Renal cortical epithelial cell (primary cell): ENCODE measurements at regions not wholly inside any gene's neighbourhood (a gene's known extent, or its start where the extent isn't known, plus 50 kb on each side); places are given as distances from the start of the nearest gene placed in this dataset.
"Not testable (repeated sequence)": the region's sequence is repeated elsewhere in the genome, so short reads cannot be mapped to it uniquely, and the experiment has no call there.

Experiments
- DNase-seq: peaks from one replicate; pipeline ENCODE4 v3.0.0-alpha.2; 2011; ENCODE audit warnings: low read depth

DNA sequence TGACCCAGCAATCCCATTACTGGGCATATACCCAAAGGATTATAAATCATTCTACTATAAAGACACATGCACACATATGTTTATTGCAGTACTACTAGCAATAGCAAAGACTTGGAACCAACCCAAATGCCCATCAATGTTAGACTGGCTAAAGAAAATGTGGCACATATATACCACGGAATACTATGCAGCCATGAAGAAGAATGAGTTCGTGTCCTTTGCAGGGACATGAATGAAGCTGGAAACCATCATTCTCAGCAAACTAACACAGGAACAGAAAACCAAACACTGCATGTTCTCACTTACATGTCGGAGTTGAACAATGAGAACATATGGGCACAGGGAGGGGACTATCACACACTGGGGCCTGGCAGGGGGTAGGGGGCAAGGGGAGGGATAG is 183.0 kb downstream of the HACE1 start:
- DNase-seq = not testable (repeated sequence)

DNA sequence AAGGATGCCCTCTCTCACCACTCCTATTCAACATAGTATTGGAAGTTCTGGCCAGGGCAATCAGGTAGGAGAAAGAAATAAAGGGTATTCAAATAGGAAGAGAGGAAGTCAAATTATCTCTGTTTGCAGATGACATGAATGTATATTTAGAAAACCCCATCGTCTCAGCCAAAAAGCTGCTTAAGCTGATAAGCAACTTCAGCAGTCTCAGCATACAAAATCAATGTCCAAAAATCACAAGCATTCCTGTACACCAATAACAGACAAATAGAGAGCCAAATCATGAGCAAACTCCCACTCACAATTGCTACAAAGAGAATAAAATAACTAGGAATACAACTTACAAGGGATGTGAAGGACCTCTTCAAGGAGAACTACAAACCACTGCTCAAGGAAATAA is 184.6 kb downstream of the HACE1 start:
- DNase-seq = not testable (repeated sequence)

DNA sequence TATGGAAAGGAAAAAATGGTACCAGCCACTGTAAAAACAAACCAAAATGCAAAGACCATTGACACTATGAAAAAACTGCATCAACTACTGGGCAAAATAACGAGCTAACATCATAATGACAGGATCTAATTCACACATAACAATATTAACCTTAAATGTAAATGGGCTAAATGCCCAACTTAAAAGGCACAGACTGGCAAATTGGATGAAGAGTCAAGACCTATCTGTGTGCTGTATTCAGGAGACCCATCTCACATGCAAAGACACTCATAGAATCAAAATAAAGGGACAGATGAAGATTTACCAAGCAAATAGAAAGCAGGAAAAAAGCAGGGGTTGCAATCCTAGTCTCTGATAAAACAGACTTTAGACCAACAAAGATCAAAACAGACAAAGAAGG is 186.6 kb downstream of the HACE1 start:
- not testable (repeated sequence) for DNase-seq

DNA sequence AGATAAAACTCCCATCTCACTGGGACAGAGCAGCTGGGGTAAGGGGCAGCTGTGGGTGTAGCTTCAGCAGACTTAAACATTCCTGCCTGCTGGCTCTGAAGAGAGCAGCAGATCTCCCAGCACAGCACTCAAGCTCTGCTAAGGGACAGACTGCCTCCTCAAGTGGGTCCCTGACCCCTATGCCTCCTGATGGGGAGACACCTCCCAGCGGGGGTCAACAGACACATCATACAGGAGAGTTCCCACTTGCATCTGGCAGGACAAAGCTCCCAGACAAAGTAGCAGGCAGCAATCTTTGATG is 188.2 kb downstream of the HACE1 start:
- not testable (repeated sequence) for DNase-seq

DNA sequence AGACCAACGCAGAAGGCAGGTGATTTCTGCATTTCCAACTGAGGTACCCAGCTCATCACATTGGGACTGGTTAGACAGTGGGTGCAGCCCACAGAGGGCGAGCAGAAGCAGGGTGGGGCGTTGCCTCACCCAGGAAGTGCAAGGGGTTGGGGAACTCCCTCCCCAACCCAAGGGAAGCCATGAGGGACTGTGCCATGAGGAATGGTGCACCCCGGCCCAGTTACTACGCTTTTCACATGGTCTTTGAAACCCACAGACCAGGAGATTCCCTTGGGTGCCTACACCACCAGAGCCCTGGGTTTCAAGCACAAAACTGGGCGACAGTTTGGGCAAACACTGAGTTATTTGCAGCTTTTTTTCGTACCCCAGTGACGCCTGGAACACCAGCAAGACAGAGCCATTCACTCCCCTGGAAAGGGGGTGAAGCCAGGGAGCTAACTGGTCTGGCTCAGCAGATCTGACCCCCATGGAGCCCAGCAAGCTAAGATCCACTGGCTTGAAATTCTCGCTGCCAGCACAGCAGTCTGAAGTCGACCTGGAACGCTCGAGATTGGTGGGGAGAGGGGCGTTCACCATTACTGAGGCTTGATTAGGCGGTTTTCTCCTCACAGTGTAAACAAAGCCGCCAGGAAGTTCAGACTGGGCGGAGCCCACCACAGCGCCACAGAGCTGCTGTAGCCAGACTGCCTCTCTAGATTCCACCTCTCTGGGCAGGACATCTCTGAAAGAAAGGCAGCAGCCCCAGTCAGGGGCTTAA is 188.7 kb downstream of the HACE1 start:
- DNase-seq = not testable (repeated sequence)

DNA sequence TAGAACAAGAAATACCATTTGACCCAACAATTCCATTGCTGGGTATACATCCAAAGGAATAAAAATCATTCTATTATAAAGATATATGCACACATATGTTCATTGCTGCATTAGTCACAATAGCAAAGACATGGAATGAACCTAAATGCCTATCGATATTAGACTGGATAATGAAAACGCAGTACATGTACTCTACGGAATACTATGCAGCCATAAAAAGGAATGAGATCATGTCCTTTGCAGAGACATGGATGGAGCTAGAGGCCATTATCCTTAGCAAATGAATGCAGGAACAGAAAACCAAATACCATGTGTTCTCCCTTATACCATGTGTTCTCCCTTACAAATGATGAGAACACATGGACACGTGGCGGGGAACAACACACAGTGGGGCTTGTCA is 190.2 kb downstream of the HACE1 start:
- no peak for DNase-seq

DNA sequence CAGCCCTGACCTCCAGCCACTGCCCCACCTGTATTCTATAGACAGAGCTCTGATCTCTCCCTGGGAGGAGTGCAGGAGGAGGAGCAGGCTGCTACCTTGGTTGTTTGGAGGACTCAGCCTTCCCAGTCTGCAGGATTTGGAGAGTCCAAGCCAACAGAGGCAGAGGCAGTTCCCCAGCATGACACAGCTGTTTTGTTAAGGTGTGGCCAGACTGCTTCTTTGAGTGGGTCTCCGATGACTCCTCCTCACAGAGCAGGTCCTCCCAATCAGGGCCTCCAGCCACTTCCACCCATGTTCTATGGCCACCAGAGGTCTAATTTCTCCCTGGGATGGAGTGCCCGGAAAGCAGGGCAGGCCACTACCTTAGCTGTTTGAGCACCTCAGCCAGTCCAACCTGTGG is 203.5 kb downstream of the HACE1 start:
- DNase-seq = no peak

DNA sequence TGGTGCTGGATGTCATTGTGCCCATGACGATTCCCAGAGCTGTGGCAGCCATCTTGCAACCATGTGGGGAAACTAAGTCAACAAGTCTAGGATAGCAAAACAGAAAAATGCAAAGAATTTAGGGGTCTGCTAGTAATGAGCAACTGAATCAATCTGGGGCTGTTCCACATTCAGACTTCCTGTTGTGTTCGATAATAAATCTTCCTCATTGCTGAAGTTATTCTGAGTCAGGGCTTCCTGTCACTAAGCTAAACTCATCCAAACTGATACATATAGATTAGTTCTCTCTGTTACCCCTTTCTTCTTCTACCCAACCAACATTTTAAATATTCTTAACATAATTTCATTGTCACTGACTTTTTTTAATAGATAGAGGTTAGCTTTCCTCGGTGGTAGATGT is 205.9 kb downstream of the HACE1 start:
- DNase-seq = no peak

DNA sequence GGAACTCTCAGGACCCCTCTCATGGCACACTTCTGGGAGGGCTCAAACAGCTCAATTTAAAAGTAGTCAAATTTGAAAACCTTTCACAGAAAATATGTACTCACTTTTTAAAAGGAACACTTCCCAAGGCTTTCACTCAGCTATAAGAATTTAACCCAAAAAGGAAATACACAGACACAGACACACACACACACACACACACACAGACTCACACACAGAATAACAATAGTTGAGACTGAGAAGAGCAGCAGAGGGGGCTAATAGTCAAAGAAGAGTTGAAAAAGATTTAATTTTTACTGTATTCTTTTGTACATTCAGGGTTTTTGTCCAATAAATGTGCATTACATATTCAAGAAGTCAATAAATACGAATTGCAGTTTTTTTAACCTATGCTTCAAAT is 211.4 kb downstream of the HACE1 start:
- DNase-seq = no peak

DNA sequence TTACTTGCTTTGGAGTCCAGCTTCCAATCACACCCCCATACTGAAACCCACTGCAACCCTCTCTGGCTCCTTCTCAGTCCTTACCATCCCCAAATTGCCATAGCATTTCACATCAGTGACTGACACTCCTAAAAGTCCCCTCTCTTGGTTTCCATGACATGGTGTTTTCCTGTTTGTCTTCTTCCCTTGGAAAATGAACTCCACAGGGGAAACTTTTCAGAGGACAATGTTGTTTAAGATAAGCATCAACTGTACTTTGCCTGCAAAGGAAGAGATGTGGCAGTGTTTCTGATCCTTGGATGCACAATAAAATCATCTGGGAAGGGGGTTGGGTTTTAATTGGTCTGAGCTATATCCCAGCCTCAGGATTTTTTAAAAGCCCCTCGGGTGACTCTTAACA is 214.9 kb downstream of the HACE1 start:
- DNase-seq = no peak

DNA sequence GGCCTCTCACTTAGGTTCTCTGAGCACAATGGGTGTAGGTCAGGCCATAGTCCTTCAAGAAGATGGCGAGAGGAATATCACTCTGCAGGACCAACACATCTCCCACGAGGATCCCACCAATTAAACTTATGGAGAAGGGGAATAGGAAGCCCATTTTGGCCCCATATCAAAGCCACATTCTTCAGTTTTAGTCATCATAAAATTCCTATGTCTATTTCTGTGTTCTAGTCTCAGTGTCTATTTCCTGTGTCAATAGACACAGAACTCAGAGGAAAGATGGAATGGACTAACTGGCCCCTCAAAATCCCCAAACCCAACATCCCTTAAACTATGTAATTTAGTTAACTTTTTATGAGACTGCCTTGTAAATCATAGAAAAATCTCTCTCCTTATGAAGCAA is 216.8 kb downstream of the HACE1 start:
- DNase-seq = no peak

DNA sequence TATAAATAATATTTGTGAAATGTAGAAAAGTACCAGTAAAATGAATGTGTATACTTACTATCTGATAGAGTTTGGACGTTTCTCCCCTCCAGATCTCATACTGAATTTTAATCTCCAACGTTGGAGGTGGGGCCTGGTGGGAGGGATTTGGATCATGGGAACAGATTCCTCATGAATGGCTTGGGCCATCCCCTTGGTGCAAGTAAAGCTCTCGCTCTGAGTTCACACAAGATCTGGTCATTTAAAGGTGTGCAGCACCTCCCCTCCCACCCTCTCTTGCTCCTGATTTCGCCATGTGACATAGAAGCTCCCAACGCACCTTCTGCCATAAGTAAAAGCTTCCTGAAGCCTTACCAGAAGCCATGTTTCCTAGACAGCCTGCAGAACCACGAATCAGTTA is 219.0 kb downstream of the HACE1 start:
- DNase-seq = no peak

DNA sequence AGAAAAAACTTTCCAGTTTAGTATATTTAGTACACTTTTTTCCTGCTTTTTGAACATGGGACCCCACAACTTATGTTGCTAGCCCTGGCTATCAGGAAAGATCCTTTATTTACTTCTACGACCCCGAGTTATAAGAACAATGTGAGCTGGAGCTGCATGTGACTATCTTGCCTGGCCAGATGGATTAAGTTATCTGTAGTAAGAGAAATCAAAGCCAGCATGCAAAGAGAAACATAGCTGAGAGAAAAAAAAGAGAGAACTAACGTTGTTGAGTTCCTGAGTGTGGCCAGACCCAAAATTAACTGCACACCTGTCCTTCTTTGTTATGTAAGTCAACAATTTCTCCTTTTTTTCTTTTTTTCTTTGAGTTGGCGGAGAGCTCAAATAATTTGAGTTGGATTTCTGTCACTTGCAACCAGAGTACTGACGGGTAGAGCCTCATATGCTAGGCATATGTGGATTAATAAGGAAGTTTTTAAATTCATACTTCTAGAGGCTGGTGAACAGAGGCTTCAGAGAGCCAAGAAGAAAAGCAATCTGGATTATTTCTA is 219.5 kb downstream of the HACE1 start:
- no peak for DNase-seq

DNA sequence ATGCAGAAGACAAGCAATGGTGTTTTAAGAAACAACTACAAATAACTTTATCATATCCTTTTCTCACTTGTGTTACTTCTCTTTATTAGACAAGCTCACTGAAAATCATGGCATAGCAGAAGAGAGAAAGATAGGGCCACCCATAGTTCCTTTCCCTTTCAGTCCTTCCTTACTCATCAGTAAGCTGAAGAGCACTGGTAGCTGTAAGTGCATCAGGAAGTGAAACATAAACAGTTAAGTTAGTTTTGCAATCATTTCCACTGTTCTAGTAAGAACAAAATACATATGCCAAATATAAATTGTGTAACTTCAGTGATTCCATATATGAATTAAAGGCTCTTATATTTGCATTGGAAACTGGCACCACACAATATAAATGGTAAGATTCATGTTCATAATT is 220.1 kb downstream of the HACE1 start:
- DNase-seq = no peak

DNA sequence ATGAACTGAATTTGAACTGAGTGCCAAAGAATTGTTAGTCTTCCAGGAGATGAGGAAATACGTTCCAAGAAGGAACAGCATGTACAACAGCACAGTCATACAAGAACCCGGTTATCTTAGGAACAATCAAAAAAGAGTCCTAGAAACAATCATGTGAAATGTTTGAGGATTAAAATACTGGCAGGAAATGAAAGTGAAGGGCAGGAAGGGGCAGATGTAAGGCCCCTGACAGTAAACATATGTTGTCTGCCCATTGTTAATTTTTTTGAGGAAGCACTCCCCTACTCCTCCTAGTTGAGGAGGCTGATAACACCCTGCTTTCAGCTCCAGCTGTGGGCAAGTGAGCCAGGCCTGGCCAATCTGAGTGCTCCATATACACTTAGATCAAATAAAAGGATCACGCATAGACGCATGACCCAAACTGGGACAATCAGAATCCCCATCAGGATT is 220.9 kb downstream of the HACE1 start:
- DNase-seq = no peak

DNA sequence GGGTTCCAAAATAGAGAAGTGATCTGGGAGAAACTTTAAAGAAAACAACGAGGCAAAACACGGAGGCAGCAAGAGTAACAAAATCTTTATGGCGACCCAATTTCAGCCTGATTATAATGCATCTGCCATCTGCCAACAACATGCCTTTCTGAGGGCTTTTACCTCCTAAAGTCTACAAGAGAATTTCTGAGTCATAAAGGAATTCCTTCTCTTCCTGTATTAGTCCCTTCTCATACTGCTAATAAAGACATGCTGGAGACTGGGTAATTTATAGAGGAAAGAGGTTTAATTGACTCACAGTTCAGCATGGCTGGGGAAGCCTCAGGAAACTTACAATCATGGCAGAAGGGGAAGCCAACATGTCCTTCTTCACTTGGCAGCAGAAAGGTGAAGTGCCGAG is 226.6 kb downstream of the HACE1 start:
- peak; percentile 46 for DNase-seq

DNA sequence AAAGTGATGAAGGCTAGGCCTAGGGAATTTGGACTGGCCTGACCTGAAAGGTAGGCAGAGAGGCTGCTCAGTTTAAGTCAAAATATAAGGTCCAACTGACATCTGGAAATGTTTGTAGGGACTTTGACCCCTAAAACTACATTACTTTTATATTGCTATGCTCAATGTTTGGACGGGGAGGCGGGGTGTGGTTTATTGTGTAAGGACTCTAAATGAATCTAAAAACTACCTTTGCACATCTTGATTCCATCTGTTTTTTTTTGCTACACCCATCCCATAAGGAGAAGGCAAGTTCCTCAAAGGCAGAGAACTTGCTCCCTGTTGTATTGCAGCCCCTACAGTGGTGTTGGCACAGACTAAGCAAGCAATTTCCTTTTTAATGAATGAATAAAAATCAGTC is 227.1 kb downstream of the HACE1 start:
- no peak for DNase-seq

DNA sequence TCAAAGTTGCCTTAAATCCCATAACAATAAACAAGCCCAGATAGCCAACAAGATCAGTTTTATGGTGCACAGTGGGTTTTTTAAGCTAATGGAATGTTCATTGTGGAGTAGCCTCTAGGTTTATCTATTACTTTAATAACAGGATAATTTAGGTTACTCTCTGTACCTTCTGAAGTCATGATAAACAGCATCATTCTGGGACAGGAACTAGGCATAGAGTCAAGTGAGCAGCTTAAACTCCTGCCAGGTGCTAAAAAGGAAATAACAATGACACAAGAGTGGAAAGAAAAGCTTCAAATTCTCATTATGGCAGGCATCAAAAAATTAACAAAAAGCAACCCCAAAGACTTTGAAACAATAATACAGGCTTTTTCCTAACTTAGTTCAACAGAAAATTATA is 228.8 kb downstream of the HACE1 start:
- DNase-seq = no peak

DNA sequence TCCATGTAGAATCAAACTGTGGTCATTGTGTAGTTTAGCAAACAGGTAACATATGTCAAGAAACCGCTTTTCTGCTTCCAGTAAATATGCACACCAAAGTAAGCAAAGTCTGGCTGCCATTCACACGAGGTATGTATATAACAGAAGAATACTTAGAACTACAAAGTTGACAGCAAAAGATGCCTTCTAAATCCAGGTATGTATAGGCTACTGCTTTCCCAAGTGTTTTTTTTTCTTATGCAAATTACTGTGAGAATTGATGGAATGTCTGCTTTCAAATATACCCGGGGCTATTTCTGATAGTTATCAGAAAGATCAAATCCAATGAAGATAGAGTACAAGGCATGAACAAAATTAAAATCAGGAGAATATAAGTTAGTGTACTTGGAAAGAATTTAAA is 229.2 kb downstream of the HACE1 start:
- no peak for DNase-seq

DNA sequence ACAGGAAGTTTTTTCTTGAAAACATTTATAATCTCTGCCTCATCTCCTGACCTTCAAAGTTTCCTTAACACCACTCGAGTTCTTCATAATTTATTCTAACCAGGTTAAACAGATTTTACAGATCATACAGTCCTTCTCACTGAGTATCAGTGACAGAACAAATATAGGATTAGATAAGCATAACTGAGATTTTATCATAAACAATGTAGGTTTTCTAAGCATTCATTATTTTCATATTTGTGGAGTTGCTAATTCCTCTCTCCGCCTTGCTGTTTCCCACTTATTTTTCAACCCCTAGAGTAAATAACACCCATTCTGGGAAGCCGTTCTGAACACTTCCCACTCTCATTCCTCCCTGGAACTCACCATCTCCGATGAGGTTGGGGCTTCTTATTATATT is 229.9 kb downstream of the HACE1 start:
- no peak for DNase-seq

DNA sequence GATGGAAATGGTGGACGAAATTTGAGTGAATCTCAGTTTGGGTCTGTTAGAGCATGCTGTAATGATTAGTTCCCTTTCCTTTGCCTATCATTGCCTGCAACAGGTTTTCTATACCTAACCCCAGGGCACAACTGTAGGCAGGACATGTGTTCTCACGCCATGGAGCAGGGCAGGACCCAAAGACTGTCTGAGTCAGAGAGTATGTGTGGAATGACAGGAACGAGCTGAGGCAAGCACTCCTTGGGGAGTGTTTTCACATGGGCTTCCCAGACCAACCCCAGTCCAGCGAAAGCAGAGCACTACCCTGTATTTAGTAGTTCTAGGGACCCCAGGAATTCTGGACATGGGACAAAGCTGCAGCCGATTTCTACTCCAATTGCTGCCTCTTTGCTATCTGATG is 234.2 kb downstream of the HACE1 start:
- peak; percentile 87 for DNase-seq

DNA sequence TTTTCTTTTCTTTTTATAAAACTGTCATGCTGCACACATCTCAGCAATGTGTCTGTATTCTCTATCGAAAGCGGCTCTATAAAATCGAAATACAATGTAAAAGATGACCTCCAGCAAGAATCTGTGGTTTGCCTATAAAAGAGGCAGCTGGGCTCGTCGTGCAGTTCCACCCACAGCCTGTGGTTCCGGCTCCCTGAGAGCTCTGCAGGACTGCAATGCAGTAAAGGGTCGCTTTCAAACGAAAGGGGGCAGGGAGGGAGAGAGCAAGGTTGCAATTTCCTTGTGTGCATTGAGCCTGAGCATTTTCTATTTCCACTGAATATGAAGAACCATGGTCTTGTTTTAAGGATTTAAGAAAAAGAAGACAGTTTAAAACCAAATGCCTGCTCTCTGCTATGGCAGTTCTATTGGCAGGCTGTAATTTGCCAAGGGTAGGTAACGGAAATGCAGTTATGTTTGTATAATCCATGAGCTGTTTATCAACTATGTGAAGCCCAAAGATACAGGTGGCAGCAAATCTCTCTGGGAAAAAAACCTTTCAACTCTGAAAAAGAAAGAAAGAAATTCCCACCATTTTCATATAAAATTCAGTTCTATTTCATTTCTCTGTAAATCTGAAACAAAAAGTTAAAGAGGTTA is 236.5 kb downstream of the HACE1 start:
- DNase-seq = no peak

DNA sequence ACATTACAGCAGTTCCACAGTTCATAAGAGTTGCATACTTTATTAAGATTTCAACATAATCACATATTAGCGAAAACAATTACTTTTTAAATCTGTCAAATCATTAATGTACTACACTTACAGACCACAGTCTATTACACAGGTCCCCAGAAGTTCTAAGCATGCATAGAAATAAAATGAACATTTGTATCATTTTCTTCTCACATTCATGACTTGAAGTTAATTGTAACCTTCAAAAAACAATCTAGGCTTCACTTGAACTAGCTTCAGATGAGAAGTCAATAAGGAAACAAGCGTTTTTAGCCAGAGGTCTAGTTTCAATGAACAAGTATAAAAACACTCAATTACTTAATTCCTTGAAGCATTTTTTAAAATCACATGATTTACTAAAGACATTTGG is 238.3 kb downstream of the HACE1 start:
- DNase-seq = peak; percentile 33

DNA sequence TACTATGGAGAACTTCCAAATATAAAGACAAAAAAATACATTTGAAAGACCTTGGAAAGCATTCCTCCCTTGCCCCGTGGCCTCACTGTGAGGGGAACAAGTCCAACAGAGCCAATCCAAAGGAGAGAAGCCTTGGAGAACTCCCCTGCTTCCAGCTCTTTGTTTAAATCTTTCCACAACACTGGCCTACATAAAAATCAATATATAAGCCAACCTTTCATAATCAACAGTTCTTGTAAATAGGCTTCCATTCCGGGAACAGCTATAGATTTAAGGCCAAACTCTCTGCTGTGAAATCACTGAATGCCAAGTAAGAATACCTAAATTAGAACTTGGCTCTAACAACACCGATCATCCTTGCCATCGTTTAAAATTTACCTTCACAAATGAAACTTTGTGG is 242.1 kb downstream of the HACE1 start:
- no peak for DNase-seq
